A549 (cell line): ENCODE measurements at regions not wholly inside any gene's neighbourhood (a gene's known extent, or its start where the extent isn't known, plus 50 kb on each side); places are given as distances from the start of the nearest gene placed in this dataset.

Source experiments
- ATAC-seq, 2 experiments: fragments of 200-7000 bp in 1 of 2; fragments of >200 bp in 1 of 2; cut with Nextera tagmentation in 1 of 2; cut with Tn5 transposase in 1 of 2; 3 replicates each; pipeline versions ENCODE4 v1.8.0 to v1.9.1; 2018 to 2020; ENCODE audit warnings: mild to moderate bottlenecking in 1 of 2, moderate library complexity in 1 of 2
- CTCF ChIA-PET: fragments of 300-600 bp; sonication (Branson Sonifier 250); formaldehyde crosslinking; extraction: SDS; loops from one replicate; lab custom pipeline; 2021; ENCODE audit warnings: antibody characterized with exemption, inconsistent platforms; lab: Yijun Ruan, JAX
- POLR2A ChIA-PET: fragments of 350-600 bp; formaldehyde crosslinking; extraction: SDS; loops from one replicate; lab custom pipeline; 2021; ENCODE audit warnings: antibody characterized with exemption, inconsistent platforms; lab: Yijun Ruan, JAX
- DNase-seq, 2 experiments: peaks; one replicate each; pipeline versions ENCODE4 v3.0.0 to v3.0.0-alpha.2; 2011 to 2016; ENCODE audit warnings: low read depth in 1 of 2, low spot score in 1 of 2
- FAIRE-seq: peaks from 2 replicates; lab custom pipeline; 2011; peaks lifted over from hg19 to GRCh38; lab: Jason Lieb, UNC
- H3K27ac ChIP-seq, 2 experiments: fragments of >200 bp; sonication (Bioruptor Twin); formaldehyde crosslinking; 3 replicates each; pipeline ENCODE4 v1.5.1; 2016 to 2017
- H3K4me1 ChIP-seq: fragments of >200 bp; sonication (Bioruptor Twin); formaldehyde crosslinking; 3 replicates; pipeline ENCODE4 v1.6.1; 2016
- H3K4me2 ChIP-seq: fragments of >200 bp; sonication (Bioruptor Twin); formaldehyde crosslinking; 3 replicates; pipeline ENCODE4 v1.6.1; 2016
- H3K4me3 ChIP-seq: fragments of >200 bp; sonication (Bioruptor Twin); formaldehyde crosslinking; 3 replicates; pipeline ENCODE4 v1.5.1; 2016
- H3K9me3 ChIP-seq: fragments of >200 bp; sonication (Bioruptor Twin); formaldehyde crosslinking; 3 replicates; pipeline ENCODE4 v1.6.1; 2016
- ATOH8 ChIP-seq: fragments of 250-450 bp; sonication (Bioruptor Pico); IDR thresholded peaks from 2 replicates; pipeline ENCODE4 v1.5.0; 2020; ENCODE audit warnings: low read depth, mild to moderate bottlenecking, moderate library complexity
- CBX2 ChIP-seq: fragments of 200-600 bp; sonication (generic); IDR thresholded peaks from 2 replicates; pipeline ENCODE4 v1.6.1; 2016; ENCODE audit warnings: low read depth, mild to moderate bottlenecking, borderline replicate concordance
- CBX8 ChIP-seq: fragments of 200-600 bp; sonication (generic); IDR thresholded peaks from 2 replicates; pipeline ENCODE4 v1.6.1; 2016
- CHD4 ChIP-seq: fragments of 200-600 bp; sonication (generic); IDR thresholded peaks from 2 replicates; pipeline ENCODE4 v1.6.1; 2016; ENCODE audit warnings: antibody characterized with exemption, mild to moderate bottlenecking, borderline replicate concordance
- EHF ChIP-seq: fragments of 250-450 bp; sonication (Bioruptor Pico); IDR thresholded peaks from 2 replicates; pipeline ENCODE4 v1.5.0; 2020; ENCODE audit warnings: mild to moderate bottlenecking
- ESRRA ChIP-seq: fragments of 150-350 bp; IDR thresholded peaks from 2 replicates; pipeline ENCODE4 v1.6.1; 2014; ENCODE audit warnings: mild to moderate bottlenecking, low read length, borderline replicate concordance
- FOSB ChIP-seq: fragments of 250-450 bp; sonication (Bioruptor Pico); IDR thresholded peaks from 2 replicates; pipeline ENCODE4 v1.5.0; 2020; ENCODE audit warnings: mild to moderate bottlenecking, moderate library complexity
- HDAC2 ChIP-seq: fragments of 200-600 bp; sonication (generic); IDR thresholded peaks from 2 replicates; pipeline ENCODE4 v1.6.1; 2016
- HEYL ChIP-seq: fragments of 250-450 bp; sonication (Bioruptor Pico); IDR thresholded peaks from 2 replicates; pipeline ENCODE4 v1.8.0; 2021; ENCODE audit warnings: mild to moderate bottlenecking, moderate library complexity
- HOXB13 ChIP-seq: fragments of 250-450 bp; sonication (Bioruptor Pico); IDR thresholded peaks from 2 replicates; pipeline ENCODE4 v1.5.0; 2020; ENCODE audit warnings: low read depth, mild to moderate bottlenecking, moderate library complexity
- HOXB5 ChIP-seq: fragments of 250-450 bp; sonication (Bioruptor Pico); IDR thresholded peaks from 2 replicates; pipeline ENCODE4 v1.5.0; 2020; ENCODE audit warnings: mild to moderate bottlenecking, moderate library complexity
- MAFK ChIP-seq: fragments of 450-650 bp; IDR thresholded peaks from 2 replicates; pipeline ENCODE4 v1.6.1; 2014; ENCODE audit not compliant: partially characterized antibody
- MAZ ChIP-seq: fragments of 150-350 bp; IDR thresholded peaks from 2 replicates; pipeline ENCODE4 v1.6.1; 2014; ENCODE audit warnings: antibody characterized with exemption, low read depth, low read length, borderline replicate concordance
- NFE2L2 ChIP-seq: fragments of 150-350 bp; conservative IDR thresholded peaks from 2 replicates; pipeline ENCODE4 v1.6.1; 2014; ENCODE audit warnings: low read length
- PHF8 ChIP-seq: fragments of 200-600 bp; sonication (generic); IDR thresholded peaks from 2 replicates; pipeline ENCODE4 v1.6.1; 2016; ENCODE audit warnings: low read depth, mild to moderate bottlenecking, antibody characterized with exemption, moderate library complexity, borderline replicate concordance
- POLR2A ChIP-seq: IDR thresholded peaks from 2 replicates; pipeline ENCODE4 v1.6.1; 2012; ENCODE audit warnings: mild to moderate bottlenecking, low read length
- RCOR1 ChIP-seq: fragments of 150-350 bp; IDR thresholded peaks from 2 replicates; pipeline ENCODE4 v1.6.1; 2014; ENCODE audit warnings: antibody characterized with exemption, low read length, low read depth
- REST ChIP-seq: fragments of 200-600 bp; sonication (generic); IDR thresholded peaks from 2 replicates; pipeline ENCODE4 v1.6.1; 2016; ENCODE audit warnings: antibody characterized with exemption, mild to moderate bottlenecking, moderate library complexity
- RFX5 ChIP-seq: fragments of 450-650 bp; IDR thresholded peaks from 2 replicates; pipeline ENCODE4 v1.7.1; 2014; ENCODE audit warnings: antibody characterized with exemption, mild to moderate bottlenecking, moderate library complexity
- RNF2 ChIP-seq: fragments of 200-600 bp; sonication (generic); IDR thresholded peaks from 2 replicates; pipeline ENCODE4 v1.6.1; 2016; ENCODE audit warnings: low read depth, mild to moderate bottlenecking, antibody characterized with exemption, moderate library complexity, borderline replicate concordance
- TP53 ChIP-seq: fragments of 250-450 bp; sonication (Bioruptor Pico); IDR thresholded peaks from 2 replicates; pipeline ENCODE4 v1.5.0; 2021; ENCODE audit warnings: mild to moderate bottlenecking, moderate library complexity
- WGBS: methylation state at CpG from one replicate; pipeline ENCODE4 v1.1.6; 2017; ENCODE audit errors: missing lambda C conversion rate; 5-methylcytosine and 5-hydroxymethylcytosine counted together
- TF ChIP-seq, protein P1 (sequence below): IDR thresholded peaks from 2 replicates; pipeline ENCODE4 v1.6.1; 2012
- TF ChIP-seq, protein P2 (sequence below): IDR thresholded peaks from 2 replicates; pipeline ENCODE4 v1.6.1; 2012; ENCODE audit warnings: low read depth, borderline replicate concordance

DNA sequence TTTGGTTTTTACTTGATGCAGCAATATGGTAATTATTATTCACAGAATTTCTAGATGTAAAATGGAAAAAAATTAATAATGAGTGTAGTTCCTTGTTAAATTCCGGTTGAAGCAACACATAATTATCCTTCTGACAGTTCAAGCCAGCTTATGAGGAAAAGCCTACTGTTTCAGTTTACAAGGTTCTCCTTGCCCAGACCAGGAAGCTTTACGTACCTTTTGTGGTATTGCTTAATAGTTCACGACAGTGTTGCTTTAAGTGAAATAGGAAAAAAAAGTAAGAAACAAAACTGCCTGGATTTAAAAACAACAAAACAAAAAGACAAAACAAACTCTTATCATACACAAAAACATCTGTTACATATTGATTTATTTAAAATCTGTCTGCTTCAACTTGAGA is 547.3 kb upstream of the C9orf72 start:
- no peak overlapping the region for H3K27ac ChIP-seq
- H3K9me3 ChIP-seq = no peaks in the 10 kb centered on the region
- WGBS = 23% methylated on average over 3 of the region's 3 CpGs
- H3K4me1 ChIP-seq = no peaks in the 10 kb centered on the region
- no peak for TF ChIP-seq HOXB13
- no peak for TF ChIP-seq HEYL
- TF ChIP-seq RNF2 = no peak
- no peak for TF ChIP-seq HDAC2
- no peak for TF ChIP-seq CHD4
- TF ChIP-seq POLR2A = no peak
- no peak for TF ChIP-seq NFE2L2
- no peak for TF ChIP-seq CBX2
- no peak for TF ChIP-seq MAFK
- no peak for TF ChIP-seq MAZ
- no peak for TF ChIP-seq PHF8
- TF ChIP-seq CBX8 = no peak
- no peak for TF ChIP-seq RFX5
- no peak for TF ChIP-seq ATOH8 (CRISPR knock-in tag)
- TF ChIP-seq, protein P1, sequence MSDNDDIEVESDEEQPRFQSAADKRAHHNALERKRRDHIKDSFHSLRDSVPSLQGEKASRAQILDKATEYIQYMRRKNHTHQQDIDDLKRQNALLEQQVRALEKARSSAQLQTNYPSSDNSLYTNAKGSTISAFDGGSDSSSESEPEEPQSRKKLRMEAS = no peak
- ATAC-seq (no peak), DNase-seq (no peak), FAIRE-seq (no peak)
- H3K4me2 ChIP-seq = no peak overlapping the region
- CTCF ChIA-PET = interaction anchor here (0.6 kb wide), 1 partner anchor 11 kb away, joined by 3 read pairs; no protein-coding TSS in a partner anchor
- POLR2A ChIA-PET = no interaction called here
- H3K4me3 ChIP-seq = no peak overlapping the region

GRCh38 chr9:28121366-28121765 is 548.1 kb upstream of the C9orf72 start:
- ATAC-seq (no peak), DNase-seq (no peak), FAIRE-seq (no peak)
- Histone ChIP-seq H3K4me2 (no peak overlapping the region), H3K27ac (no peak overlapping the region), H3K4me3 (no peak overlapping the region), H3K4me1 (no peaks in the 10 kb centered on the region), H3K9me3 (no peaks in the 10 kb centered on the region)
- ChIA-PET CTCF (no interaction called here), POLR2A (no interaction called here)
- TF ChIP-seq HOXB13 = no peak
- no peak for TF ChIP-seq ESRRA
- TF ChIP-seq HEYL = no peak
- TF ChIP-seq EHF (CRISPR knock-in tag) = no peak
- TF ChIP-seq FOSB (CRISPR knock-in tag) = no peak
- no peak for TF ChIP-seq HOXB5 (CRISPR knock-in tag)
- TF ChIP-seq RCOR1 = no peak
- no peak for TF ChIP-seq TP53 (CRISPR knock-in tag)
- no peak for TF ChIP-seq REST
- TF ChIP-seq, protein P2, sequence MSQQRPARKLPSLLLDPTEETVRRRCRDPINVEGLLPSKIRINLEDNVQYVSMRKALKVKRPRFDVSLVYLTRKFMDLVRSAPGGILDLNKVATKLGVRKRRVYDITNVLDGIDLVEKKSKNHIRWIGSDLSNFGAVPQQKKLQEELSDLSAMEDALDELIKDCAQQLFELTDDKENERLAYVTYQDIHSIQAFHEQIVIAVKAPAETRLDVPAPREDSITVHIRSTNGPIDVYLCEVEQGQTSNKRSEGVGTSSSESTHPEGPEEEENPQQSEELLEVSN = no peak
- WGBS = 11% methylated on average over 3 of the region's 3 CpGs
